Adrenal gland (tissue), 5 donors: ENCODE measurements at regions not wholly inside any gene's neighbourhood (a gene's known extent, or its start where the extent isn't known, plus 50 kb on each side); places are given as distances from the start of the nearest gene placed in this dataset.

Experiments
- POLR2A ChIP-seq, 2 donors: fragments of 450-650 bp; IDR thresholded peaks; one replicate each; pipeline ENCODE4 v1.6.1; 2017; ENCODE audit warnings: antibody characterized with exemption in 2 of 2, mild to moderate bottlenecking in 2 of 2, moderate library complexity in 1 of 2
- TF ChIP-seq, protein P1 (sequence below), 6 experiments: fragments of 450-650 bp in 4 of 6; fragments of 200-600 bp in 2 of 6; sonication (generic) in 1 of 6; IDR thresholded peaks; 1 replicate in 5 of 6; 2 replicates in 1 of 6; pipeline versions ENCODE4 v1.5.1 to v1.8.0; 2016 to 2021; ENCODE audit warnings: antibody characterized with exemption in 6 of 6, mild to moderate bottlenecking in 2 of 6, moderate library complexity in 1 of 6
- donor health status: DM: no; HTN: no; CAD: no.

- TF ChIP-seq, protein P1, sequence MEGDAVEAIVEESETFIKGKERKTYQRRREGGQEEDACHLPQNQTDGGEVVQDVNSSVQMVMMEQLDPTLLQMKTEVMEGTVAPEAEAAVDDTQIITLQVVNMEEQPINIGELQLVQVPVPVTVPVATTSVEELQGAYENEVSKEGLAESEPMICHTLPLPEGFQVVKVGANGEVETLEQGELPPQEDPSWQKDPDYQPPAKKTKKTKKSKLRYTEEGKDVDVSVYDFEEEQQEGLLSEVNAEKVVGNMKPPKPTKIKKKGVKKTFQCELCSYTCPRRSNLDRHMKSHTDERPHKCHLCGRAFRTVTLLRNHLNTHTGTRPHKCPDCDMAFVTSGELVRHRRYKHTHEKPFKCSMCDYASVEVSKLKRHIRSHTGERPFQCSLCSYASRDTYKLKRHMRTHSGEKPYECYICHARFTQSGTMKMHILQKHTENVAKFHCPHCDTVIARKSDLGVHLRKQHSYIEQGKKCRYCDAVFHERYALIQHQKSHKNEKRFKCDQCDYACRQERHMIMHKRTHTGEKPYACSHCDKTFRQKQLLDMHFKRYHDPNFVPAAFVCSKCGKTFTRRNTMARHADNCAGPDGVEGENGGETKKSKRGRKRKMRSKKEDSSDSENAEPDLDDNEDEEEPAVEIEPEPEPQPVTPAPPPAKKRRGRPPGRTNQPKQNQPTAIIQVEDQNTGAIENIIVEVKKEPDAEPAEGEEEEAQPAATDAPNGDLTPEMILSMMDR (IDR thresholded peaks at IDR 0.05): no peak
- TF ChIP-seq POLR2A (IDR thresholded peaks at IDR 0.05): no peak
Measured at GRCh38 chr1:10897321-10897980, 101.0 kb upstream of the CASZ1 start.
